ENCODE measurements at regions not wholly inside any gene's neighbourhood (a gene's known extent, or its start where the extent isn't known, plus 50 kb on each side); places are given as distances from the start of the nearest gene placed in this dataset.

DNA sequence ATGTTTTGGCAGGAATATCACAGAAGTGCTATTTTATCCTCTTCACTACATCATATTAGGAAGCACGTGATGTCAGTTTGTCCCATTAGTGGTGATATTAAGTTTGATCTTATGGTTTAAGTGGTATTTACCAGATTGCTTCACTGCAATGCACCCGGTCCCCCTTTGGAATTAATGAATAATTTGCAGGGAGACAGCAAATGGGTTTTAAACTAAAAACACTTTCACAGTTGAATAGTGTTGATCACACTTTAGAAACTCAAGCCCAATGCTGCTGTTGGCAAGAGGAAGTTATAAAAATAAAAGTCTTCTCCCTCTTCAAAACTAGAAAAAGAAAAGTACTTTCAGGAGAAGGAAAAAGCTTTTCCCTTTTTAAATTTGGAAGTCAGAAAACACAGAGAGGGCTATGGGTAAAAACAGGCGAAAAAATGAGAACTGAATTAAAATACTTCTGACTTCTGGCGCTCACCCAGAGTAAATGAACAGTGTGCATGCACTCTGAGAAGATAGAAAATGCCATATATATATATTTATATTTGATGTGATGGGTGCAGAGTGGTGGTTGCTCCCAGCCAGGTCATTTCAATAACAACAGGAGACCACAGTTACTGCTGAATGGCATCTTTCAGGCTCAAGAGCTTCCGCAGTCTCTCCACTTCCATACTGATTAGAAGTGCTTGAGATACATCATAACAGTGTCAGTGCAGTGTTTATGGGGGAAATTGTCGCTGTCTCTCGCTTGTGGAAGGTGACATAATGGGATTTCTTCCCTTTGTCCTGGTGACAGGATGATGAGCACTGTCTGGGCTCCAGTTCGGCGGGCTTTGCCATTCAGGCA, 278.0 kb downstream of the ZSWIM6 start:
- TF ChIP-seq, protein P1, sequence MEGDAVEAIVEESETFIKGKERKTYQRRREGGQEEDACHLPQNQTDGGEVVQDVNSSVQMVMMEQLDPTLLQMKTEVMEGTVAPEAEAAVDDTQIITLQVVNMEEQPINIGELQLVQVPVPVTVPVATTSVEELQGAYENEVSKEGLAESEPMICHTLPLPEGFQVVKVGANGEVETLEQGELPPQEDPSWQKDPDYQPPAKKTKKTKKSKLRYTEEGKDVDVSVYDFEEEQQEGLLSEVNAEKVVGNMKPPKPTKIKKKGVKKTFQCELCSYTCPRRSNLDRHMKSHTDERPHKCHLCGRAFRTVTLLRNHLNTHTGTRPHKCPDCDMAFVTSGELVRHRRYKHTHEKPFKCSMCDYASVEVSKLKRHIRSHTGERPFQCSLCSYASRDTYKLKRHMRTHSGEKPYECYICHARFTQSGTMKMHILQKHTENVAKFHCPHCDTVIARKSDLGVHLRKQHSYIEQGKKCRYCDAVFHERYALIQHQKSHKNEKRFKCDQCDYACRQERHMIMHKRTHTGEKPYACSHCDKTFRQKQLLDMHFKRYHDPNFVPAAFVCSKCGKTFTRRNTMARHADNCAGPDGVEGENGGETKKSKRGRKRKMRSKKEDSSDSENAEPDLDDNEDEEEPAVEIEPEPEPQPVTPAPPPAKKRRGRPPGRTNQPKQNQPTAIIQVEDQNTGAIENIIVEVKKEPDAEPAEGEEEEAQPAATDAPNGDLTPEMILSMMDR (IDR thresholded peaks at IDR 0.05), result no peak
- no peak for TF ChIP-seq POLR2A (IDR thresholded peaks at IDR 0.05)
